HG03196 (cell line): ENCODE measurements at regions not wholly inside any gene's neighbourhood (a gene's known extent, or its start where the extent isn't known, plus 50 kb on each side); places are given as distances from the start of the nearest gene placed in this dataset.
A peak's percentile ranks its signal among the peaks of the same experiment; 100 is the strongest.

Experiments used
- ATAC-seq: cut with Tn5 transposase; IDR thresholded peaks from one replicate; pipeline ENCODE4 v1.9.1; 2021; ENCODE audit not compliant: unreplicated experiment

- ATAC-seq, result no peak
Measured at GRCh38 chr1:65670518-65670917, 122.2 kb upstream of the PDE4B start.

GRCh38 chr1:65674522-65674921 lies 118.2 kb upstream of the PDE4B start:
- ATAC-seq, result no peak

GRCh38 chr1:65679773-65680172 lies 112.9 kb upstream of the PDE4B start:
- no peak for ATAC-seq

GRCh38 chr1:65681096-65681495 lies 111.6 kb upstream of the PDE4B start:
- ATAC-seq, result no peak

GRCh38 chr1:65687428-65688214 lies 105.1 kb upstream of the PDE4B start:
- ATAC-seq, result peak; percentile 90

GRCh38 chr1:65688215-65688566 lies 104.5 kb upstream of the PDE4B start:
- no peak for ATAC-seq

GRCh38 chr1:65688848-65689247 lies 103.8 kb upstream of the PDE4B start:
- no peak for ATAC-seq

GRCh38 chr1:65691152-65691900 lies 101.4 kb upstream of the PDE4B start:
- no peak for ATAC-seq

- no peak for ATAC-seq
Measured at GRCh38 chr1:65691972-65692371, 100.7 kb upstream of the PDE4B start.

- no peak for ATAC-seq
Measured at GRCh38 chr1:65694126-65694525, 98.6 kb upstream of the PDE4B start.

- ATAC-seq, result no peak
Measured at GRCh38 chr1:65694933-65695332, 97.8 kb upstream of the PDE4B start.

- ATAC-seq, result no peak
Measured at GRCh38 chr1:65698590-65698989, 94.1 kb upstream of the PDE4B start.

GRCh38 chr1:65703853-65704252 lies 88.8 kb upstream of the PDE4B start:
- ATAC-seq, result no peak

- ATAC-seq, result no peak
Measured at GRCh38 chr1:65704318-65704717, 88.4 kb upstream of the PDE4B start.

GRCh38 chr1:65717815-65718454 lies 74.8 kb upstream of the PDE4B start:
- no peak for ATAC-seq

- ATAC-seq, result no peak
Measured at GRCh38 chr1:65719391-65719790, 73.3 kb upstream of the PDE4B start.

- ATAC-seq, result no peak
Measured at GRCh38 chr1:65722461-65722860, 70.2 kb upstream of the PDE4B start.

GRCh38 chr1:65724151-65724550 lies 68.5 kb upstream of the PDE4B start:
- no peak for ATAC-seq

GRCh38 chr1:65725064-65725463 lies 67.6 kb upstream of the PDE4B start:
- ATAC-seq, result no peak

- no peak for ATAC-seq
Measured at GRCh38 chr1:65728504-65728903, 64.2 kb upstream of the PDE4B start.

GRCh38 chr1:65729259-65729658 lies 63.4 kb upstream of the PDE4B start:
- no peak for ATAC-seq

GRCh38 chr1:65734979-65735378 lies 57.7 kb upstream of the PDE4B start:
- ATAC-seq, result no peak
